GM23338 (cell line): ENCODE measurements at regions not wholly inside any gene's neighbourhood (a gene's known extent, or its start where the extent isn't known, plus 50 kb on each side); places are given as distances from the start of the nearest gene placed in this dataset.

Experiments
- ATAC-seq: fragments of 200-7000 bp; cut with Tn5 transposase; 3 replicates; pipeline ENCODE4 v1.9.1; 2020
- DNase-seq: peaks from one replicate; pipeline ENCODE4 v3.0.0-alpha.2; 2015; ENCODE audit warnings: low spot score
- H2AFZ ChIP-seq: fragments of 200-600 bp; sonication (generic); 2 replicates; pipeline ENCODE4 v1.8.0; 2016; ENCODE audit warnings: antibody characterized with exemption, mild to moderate bottlenecking, moderate library complexity
- H3F3A ChIP-seq: fragments of 200-600 bp; sonication (generic); replicated peaks from 2 replicates; pipeline ENCODE4 v1.8.0; 2017; ENCODE audit warnings: antibody characterized with exemption, mixed run types, low read depth
- H3K27ac ChIP-seq: fragments of 200-600 bp; sonication (generic); 2 replicates; pipeline ENCODE4 v1.6.1; 2016; ENCODE audit warnings: low read depth
- H3K27me3 ChIP-seq: fragments of 200-600 bp; sonication (generic); 2 replicates; pipeline ENCODE4 v1.8.0; 2016; ENCODE audit warnings: mild to moderate bottlenecking, mixed run types, moderate library complexity; ENCODE audit not compliant: insufficient read depth
- H3K36me3 ChIP-seq: fragments of 200-600 bp; sonication (generic); 2 replicates; pipeline ENCODE4 v1.8.0; 2016; ENCODE audit warnings: mild to moderate bottlenecking; ENCODE audit not compliant: insufficient read depth
- H3K4me1 ChIP-seq: fragments of 200-600 bp; sonication (generic); 2 replicates; pipeline ENCODE4 v1.8.0; 2016; ENCODE audit warnings: mild to moderate bottlenecking, moderate library complexity; ENCODE audit not compliant: insufficient read depth
- H3K4me2 ChIP-seq: fragments of 200-600 bp; sonication (generic); 2 replicates; pipeline ENCODE4 v1.7.1; 2017; ENCODE audit warnings: mixed run types
- H3K4me3 ChIP-seq: fragments of 200-600 bp; sonication (generic); 2 replicates; pipeline ENCODE4 v1.6.1; 2016; ENCODE audit warnings: mixed run types
- H3K79me2 ChIP-seq: fragments of 200-600 bp; sonication (generic); replicated peaks from 2 replicates; pipeline ENCODE4 v1.8.0; 2017; ENCODE audit warnings: mild to moderate bottlenecking; ENCODE audit not compliant: insufficient read depth
- H3K9me2 ChIP-seq: fragments of 200-600 bp; sonication (generic); 2 replicates; pipeline ENCODE4 v1.8.0; 2017; ENCODE audit not compliant: insufficient read depth
- H4K20me1 ChIP-seq: fragments of 200-600 bp; sonication (generic); replicated peaks from 2 replicates; pipeline ENCODE4 v1.8.0; 2017; ENCODE audit warnings: mild to moderate bottlenecking; ENCODE audit not compliant: insufficient read depth
- H3K27ac Mint-ChIP-seq: 2 replicates; pipeline ENCODE4 v1.8.0; 2020; ENCODE audit warnings: inconsistent platforms, mild to moderate bottlenecking, moderate library complexity, mixed read lengths
- H3K27me3 Mint-ChIP-seq: 3 replicates; pipeline ENCODE4 v1.8.0; 2022; ENCODE audit warnings: low read depth, mild to moderate bottlenecking, moderate library complexity, mixed read lengths, inconsistent platforms; ENCODE audit not compliant: insufficient read depth, poor library complexity
- H3K36me3 Mint-ChIP-seq: 3 replicates; pipeline ENCODE4 v1.8.0; 2021; ENCODE audit warnings: low read depth, mild to moderate bottlenecking, inconsistent platforms, moderate library complexity, mixed read lengths
- H3K4me1 Mint-ChIP-seq: 3 replicates; pipeline ENCODE4 v1.8.0; 2020; ENCODE audit warnings: mild to moderate bottlenecking, inconsistent platforms, mixed read lengths
- H3K4me3 Mint-ChIP-seq: 3 replicates; pipeline ENCODE4 v1.8.0; 2021; ENCODE audit warnings: moderate library complexity, mild to moderate bottlenecking, inconsistent platforms, mixed read lengths
- H3K9me3 Mint-ChIP-seq: 3 replicates; pipeline ENCODE4 v1.8.0; 2020; ENCODE audit warnings: moderate library complexity, mild to moderate bottlenecking, inconsistent platforms, mixed read lengths
- EZH2 ChIP-seq: fragments of 200-600 bp; sonication (generic); IDR thresholded peaks from one replicate; pipeline ENCODE4 v1.8.0; 2017; ENCODE audit warnings: antibody characterized with exemption, mild to moderate bottlenecking, low read depth; ENCODE audit not compliant: unreplicated experiment
- JUNB ChIP-seq: IDR thresholded peaks from one replicate; pipeline ENCODE4 v1.6.1; 2016; ENCODE audit warnings: antibody characterized with exemption; ENCODE audit not compliant: unreplicated experiment
- ZNF331 ChIP-seq: fragments of 250-450 bp; sonication (Bioruptor Pico); IDR thresholded peaks from 2 replicates; pipeline ENCODE4 v1.5.0; 2020; ENCODE audit warnings: low read depth, mild to moderate bottlenecking, moderate library complexity
- TF ChIP-seq, protein P1 (sequence below): fragments of 250-450 bp; sonication (Bioruptor Pico); IDR thresholded peaks from 2 replicates; pipeline ENCODE4 v1.5.0; 2020; ENCODE audit warnings: mild to moderate bottlenecking, moderate library complexity
- TF ChIP-seq, protein P2 (sequence below), 2 experiments: fragments of 200-600 bp in 1 of 2; sonication (generic) in 1 of 2; conservative IDR thresholded peaks; 2 replicates each; pipeline versions ENCODE4 v1.5.1 to v1.6.1; 2016 to 2017; ENCODE audit warnings: antibody characterized with exemption in 2 of 2, low read depth in 2 of 2, mild to moderate bottlenecking in 2 of 2, moderate library complexity in 1 of 2

DNA sequence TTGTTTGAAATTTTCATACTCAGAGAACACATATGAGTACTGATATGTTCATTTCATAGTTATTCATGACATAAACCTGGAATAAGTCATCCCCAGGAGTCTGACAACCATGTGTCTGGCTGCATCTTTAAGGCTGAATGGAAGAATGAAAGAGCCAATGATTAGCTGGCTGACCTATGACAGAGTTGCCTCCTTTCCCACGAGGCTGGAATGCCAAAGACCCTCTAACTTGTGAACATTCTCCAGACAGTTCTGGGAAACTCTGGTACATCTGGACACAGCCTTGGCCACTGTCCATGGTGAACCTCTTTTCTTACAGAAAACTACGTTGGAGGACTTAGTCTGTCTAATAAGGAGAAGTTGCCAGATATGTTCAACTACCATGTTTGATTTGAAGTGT is 380.8 kb upstream of the MKI67 start:
- no peaks in the 10 kb centered on the region for H3K79me2 ChIP-seq
- no peaks in the 10 kb centered on the region for H3K36me3 ChIP-seq
- Mint-ChIP-seq H3K4me1 (peaks cover 6% of the 10 kb centered on the region; the same call in 2 of the 3 replicates), H3K36me3 (no peaks in the 10 kb centered on the region), H3K9me3 (peaks cover 7% of the 10 kb centered on the region; the same call in 2 of the 3 replicates), H3K27me3 (peaks cover 5% of the 10 kb centered on the region), H3K4me3 (no peak overlapping the region), H3K27ac (no peak overlapping the region)
- no peaks in the 10 kb centered on the region for H3K9me2 ChIP-seq
- no peak overlapping the region for H2AFZ ChIP-seq
- ATAC-seq = no peak
- no peak for DNase-seq
- no peaks in the 10 kb centered on the region for H3K4me1 ChIP-seq
- H4K20me1 ChIP-seq = no peaks in the 10 kb centered on the region
- no peak overlapping the region for H3K4me3 ChIP-seq
- H3F3A ChIP-seq = no peaks in the 10 kb centered on the region
- TF ChIP-seq, protein P1, sequence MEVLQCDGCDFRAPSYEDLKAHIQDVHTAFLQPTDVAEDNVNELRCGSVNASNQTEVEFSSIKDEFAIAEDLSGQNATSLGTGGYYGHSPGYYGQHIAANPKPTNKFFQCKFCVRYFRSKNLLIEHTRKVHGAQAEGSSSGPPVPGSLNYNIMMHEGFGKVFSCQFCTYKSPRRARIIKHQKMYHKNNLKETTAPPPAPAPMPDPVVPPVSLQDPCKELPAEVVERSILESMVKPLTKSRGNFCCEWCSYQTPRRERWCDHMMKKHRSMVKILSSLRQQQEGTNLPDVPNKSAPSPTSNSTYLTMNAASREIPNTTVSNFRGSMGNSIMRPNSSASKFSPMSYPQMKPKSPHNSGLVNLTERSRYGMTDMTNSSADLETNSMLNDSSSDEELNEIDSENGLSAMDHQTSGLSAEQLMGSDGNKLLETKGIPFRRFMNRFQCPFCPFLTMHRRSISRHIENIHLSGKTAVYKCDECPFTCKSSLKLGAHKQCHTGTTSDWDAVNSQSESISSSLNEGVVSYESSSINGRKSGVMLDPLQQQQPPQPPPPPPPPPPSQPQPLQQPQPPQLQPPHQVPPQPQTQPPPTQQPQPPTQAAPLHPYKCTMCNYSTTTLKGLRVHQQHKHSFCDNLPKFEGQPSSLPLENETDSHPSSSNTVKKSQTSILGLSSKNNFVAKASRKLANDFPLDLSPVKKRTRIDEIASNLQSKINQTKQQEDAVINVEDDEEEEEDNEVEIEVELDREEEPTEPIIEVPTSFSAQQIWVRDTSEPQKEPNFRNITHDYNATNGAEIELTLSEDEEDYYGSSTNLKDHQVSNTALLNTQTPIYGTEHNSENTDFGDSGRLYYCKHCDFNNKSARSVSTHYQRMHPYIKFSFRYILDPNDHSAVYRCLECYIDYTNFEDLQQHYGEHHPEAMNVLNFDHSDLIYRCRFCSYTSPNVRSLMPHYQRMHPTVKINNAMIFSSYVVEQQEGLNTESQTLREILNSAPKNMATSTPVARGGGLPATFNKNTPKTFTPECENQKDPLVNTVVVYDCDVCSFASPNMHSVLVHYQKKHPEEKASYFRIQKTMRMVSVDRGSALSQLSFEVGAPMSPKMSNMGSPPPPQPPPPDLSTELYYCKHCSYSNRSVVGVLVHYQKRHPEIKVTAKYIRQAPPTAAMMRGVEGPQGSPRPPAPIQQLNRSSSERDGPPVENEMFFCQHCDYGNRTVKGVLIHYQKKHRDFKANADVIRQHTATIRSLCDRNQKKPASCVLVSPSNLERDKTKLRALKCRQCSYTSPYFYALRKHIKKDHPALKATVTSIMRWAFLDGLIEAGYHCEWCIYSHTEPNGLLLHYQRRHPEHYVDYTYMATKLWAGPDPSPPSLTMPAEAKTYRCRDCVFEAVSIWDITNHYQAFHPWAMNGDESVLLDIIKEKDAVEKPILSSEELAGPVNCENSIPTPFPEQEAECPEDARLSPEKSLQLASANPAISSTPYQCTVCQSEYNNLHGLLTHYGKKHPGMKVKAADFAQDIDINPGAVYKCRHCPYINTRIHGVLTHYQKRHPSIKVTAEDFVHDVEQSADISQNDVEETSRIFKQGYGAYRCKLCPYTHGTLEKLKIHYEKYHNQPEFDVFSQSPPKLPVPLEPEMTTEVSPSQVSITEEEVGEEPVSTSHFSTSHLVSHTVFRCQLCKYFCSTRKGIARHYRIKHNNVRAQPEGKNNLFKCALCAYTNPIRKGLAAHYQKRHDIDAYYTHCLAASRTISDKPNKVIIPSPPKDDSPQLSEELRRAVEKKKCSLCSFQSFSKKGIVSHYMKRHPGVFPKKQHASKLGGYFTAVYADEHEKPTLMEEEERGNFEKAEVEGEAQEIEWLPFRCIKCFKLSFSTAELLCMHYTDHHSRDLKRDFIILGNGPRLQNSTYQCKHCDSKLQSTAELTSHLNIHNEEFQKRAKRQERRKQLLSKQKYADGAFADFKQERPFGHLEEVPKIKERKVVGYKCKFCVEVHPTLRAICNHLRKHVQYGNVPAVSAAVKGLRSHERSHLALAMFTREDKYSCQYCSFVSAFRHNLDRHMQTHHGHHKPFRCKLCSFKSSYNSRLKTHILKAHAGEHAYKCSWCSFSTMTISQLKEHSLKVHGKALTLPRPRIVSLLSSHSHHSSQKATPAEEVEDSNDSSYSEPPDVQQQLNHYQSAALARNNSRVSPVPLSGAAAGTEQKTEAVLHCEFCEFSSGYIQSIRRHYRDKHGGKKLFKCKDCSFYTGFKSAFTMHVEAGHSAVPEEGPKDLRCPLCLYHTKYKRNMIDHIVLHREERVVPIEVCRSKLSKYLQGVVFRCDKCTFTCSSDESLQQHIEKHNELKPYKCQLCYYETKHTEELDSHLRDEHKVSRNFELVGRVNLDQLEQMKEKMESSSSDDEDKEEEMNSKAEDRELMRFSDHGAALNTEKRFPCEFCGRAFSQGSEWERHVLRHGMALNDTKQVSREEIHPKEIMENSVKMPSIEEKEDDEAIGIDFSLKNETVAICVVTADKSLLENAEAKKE = no peak
- TF ChIP-seq, protein P2, sequence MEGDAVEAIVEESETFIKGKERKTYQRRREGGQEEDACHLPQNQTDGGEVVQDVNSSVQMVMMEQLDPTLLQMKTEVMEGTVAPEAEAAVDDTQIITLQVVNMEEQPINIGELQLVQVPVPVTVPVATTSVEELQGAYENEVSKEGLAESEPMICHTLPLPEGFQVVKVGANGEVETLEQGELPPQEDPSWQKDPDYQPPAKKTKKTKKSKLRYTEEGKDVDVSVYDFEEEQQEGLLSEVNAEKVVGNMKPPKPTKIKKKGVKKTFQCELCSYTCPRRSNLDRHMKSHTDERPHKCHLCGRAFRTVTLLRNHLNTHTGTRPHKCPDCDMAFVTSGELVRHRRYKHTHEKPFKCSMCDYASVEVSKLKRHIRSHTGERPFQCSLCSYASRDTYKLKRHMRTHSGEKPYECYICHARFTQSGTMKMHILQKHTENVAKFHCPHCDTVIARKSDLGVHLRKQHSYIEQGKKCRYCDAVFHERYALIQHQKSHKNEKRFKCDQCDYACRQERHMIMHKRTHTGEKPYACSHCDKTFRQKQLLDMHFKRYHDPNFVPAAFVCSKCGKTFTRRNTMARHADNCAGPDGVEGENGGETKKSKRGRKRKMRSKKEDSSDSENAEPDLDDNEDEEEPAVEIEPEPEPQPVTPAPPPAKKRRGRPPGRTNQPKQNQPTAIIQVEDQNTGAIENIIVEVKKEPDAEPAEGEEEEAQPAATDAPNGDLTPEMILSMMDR (conservative IDR thresholded peaks at IDR 0.05; ENCODE audit: low read depth in 2 of 2) = no peak
- no peak overlapping the region for H3K27ac ChIP-seq
- no peaks in the 10 kb centered on the region for H3K27me3 ChIP-seq
- no peak overlapping the region for H3K4me2 ChIP-seq

DNA sequence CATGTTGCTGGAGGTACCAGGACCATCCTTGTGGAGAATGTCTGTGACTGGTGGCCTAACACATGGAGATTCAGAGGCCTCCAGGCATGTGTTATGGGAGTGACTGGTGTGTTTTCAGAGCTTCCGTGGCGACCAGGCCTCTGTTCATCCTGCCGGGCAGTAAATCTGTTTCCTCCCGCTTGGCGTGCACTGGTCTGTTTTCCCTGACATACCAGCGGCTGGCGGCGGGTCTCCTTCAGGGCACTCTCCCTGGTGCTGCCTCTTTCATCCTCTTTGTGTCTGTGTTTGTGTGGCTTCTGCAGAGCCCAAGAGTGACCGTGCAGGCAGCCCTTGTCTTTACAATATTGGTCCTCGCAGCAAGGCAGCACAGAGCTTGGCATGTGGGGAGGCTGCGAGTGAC is 385.1 kb upstream of the MKI67 start:
- no peak overlapping the region for H3K4me3 Mint-ChIP-seq
- TF ChIP-seq ZNF331 (no peak), EZH2 (no peak), JUNB (no peak)

More for the DNA sequence above, 385.1 kb upstream of the MKI67 start:
- Histone ChIP-seq H3K27ac (no peak overlapping the region), H3K79me2 (no peaks in the 10 kb centered on the region), H3K4me3 (no peak overlapping the region), H3K4me1 (no peaks in the 10 kb centered on the region), H3F3A (no peaks in the 10 kb centered on the region), H2AFZ (no peak overlapping the region), H3K4me2 (no peak overlapping the region), H3K9me2 (peaks cover 2% of the 10 kb centered on the region; the same call in 1 of the 2 replicates), H3K27me3 (no peaks in the 10 kb centered on the region), H4K20me1 (no peaks in the 10 kb centered on the region), H3K36me3 (no peaks in the 10 kb centered on the region)
- no peaks in the 10 kb centered on the region for H3K36me3 Mint-ChIP-seq
- H3K4me1 Mint-ChIP-seq = peaks cover 3% of the 10 kb centered on the region; the same call in 2 of the 3 replicates
- H3K9me3 Mint-ChIP-seq = peaks cover 7% of the 10 kb centered on the region; the same call in 2 of the 3 replicates
- DNase-seq (no peak), ATAC-seq (no peak)
- no peak overlapping the region for H3K27ac Mint-ChIP-seq
- peaks cover 8% of the 10 kb centered on the region for H3K27me3 Mint-ChIP-seq
